KMS-11 (cell line): ENCODE measurements at regions not wholly inside any gene's neighbourhood (a gene's known extent, or its start where the extent isn't known, plus 50 kb on each side); places are given as distances from the start of the nearest gene placed in this dataset.

Experiments
- H2AFZ ChIP-seq: fragments of 200-600 bp; sonication (generic); 2 replicates; pipeline ENCODE4 v1.6.1; 2016; ENCODE audit warnings: antibody characterized with exemption, mixed run types, low read depth
- H3K27ac ChIP-seq: fragments of 200-600 bp; sonication (generic); 2 replicates; pipeline ENCODE4 v1.6.1; 2016; ENCODE audit warnings: mild to moderate bottlenecking, mixed run types
- H3K27me3 ChIP-seq: fragments of 200-600 bp; sonication (generic); 2 replicates; pipeline ENCODE4 v1.6.1; 2017; ENCODE audit warnings: mild to moderate bottlenecking, low read depth, mixed run types, moderate library complexity; ENCODE audit not compliant: insufficient read depth
- H3K36me3 ChIP-seq: fragments of 200-600 bp; sonication (generic); 2 replicates; pipeline ENCODE4 v1.6.1; 2017; ENCODE audit warnings: mild to moderate bottlenecking, mixed run types; ENCODE audit not compliant: insufficient read depth
- H3K4me1 ChIP-seq: fragments of 200-600 bp; sonication (generic); 2 replicates; pipeline ENCODE4 v1.6.1; 2016; ENCODE audit warnings: mild to moderate bottlenecking, low read depth, mixed run types; ENCODE audit not compliant: poor library complexity, severe bottlenecking
- H3K4me2 ChIP-seq: fragments of 200-600 bp; sonication (generic); 2 replicates; pipeline ENCODE4 v1.7.0; 2016; ENCODE audit warnings: mild to moderate bottlenecking, mixed run types
- H3K4me3 ChIP-seq: fragments of 200-600 bp; sonication (generic); IDR thresholded peaks from 2 replicates; pipeline ENCODE4 v1.6.1; 2017; ENCODE audit warnings: low read depth, low read length, mixed read lengths; ENCODE audit not compliant: insufficient read depth
- H3K79me2 ChIP-seq: fragments of 200-600 bp; sonication (generic); 2 replicates; pipeline ENCODE4 v1.6.1; 2016; ENCODE audit warnings: low read depth, mixed run types; ENCODE audit not compliant: insufficient read depth
- H3K9ac ChIP-seq: fragments of 200-600 bp; sonication (generic); 2 replicates; pipeline ENCODE4 v1.6.1; 2016; ENCODE audit warnings: mild to moderate bottlenecking, mixed run types
- H4K20me1 ChIP-seq: fragments of 200-600 bp; sonication (generic); 2 replicates; pipeline ENCODE4 v1.6.1; 2016; ENCODE audit warnings: mild to moderate bottlenecking, mixed run types; ENCODE audit not compliant: insufficient read depth
- TF ChIP-seq, protein P1 (sequence below): fragments of 200-600 bp; sonication (generic); conservative IDR thresholded peaks from 2 replicates; pipeline ENCODE4 v1.6.1; 2017; ENCODE audit warnings: low read depth, mild to moderate bottlenecking, antibody characterized with exemption, low read length, moderate library complexity, mixed read lengths

DNA sequence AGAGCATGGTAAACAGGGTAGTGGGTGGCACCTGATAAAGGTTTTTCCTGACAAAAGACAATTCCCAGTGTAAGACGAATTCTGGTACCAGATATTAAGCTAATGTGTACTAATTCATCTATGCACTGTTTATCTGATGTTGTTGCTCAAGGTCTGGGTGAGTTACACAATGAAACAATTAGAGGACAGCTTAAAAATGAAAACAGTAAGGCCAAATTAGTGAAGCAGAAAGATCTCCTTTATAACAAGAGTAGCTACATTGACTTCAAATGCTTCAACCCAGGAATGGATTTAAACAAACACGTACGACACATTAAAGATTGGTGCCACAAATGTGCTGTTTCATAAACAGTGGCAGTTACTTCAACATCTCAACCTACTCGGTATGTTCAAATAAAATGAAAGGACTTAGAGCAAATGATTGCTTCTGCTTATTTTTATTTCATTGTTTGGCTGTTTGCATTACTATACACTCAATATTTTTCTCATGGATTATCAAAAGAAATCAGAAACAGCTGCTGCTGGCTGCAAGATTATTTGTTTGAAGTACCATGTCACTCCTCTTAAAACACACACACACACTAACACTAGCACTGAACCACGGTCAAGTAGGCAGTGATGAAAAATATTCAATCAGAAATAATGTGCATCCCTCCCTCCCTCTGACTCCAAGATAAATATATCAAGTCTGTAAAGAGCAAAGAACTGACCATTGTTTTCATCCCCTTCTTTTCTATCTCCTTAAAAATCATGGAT, 94.4 kb upstream of the RND3 start:
- no peak overlapping the region for H3K4me2 ChIP-seq
- no peak overlapping the region for H3K27ac ChIP-seq
- H3K79me2 ChIP-seq, result no peaks in the 10 kb centered on the region
- H2AFZ ChIP-seq, result no peak overlapping the region
- no peaks in the 10 kb centered on the region for H3K27me3 ChIP-seq
- TF ChIP-seq, protein P1, sequence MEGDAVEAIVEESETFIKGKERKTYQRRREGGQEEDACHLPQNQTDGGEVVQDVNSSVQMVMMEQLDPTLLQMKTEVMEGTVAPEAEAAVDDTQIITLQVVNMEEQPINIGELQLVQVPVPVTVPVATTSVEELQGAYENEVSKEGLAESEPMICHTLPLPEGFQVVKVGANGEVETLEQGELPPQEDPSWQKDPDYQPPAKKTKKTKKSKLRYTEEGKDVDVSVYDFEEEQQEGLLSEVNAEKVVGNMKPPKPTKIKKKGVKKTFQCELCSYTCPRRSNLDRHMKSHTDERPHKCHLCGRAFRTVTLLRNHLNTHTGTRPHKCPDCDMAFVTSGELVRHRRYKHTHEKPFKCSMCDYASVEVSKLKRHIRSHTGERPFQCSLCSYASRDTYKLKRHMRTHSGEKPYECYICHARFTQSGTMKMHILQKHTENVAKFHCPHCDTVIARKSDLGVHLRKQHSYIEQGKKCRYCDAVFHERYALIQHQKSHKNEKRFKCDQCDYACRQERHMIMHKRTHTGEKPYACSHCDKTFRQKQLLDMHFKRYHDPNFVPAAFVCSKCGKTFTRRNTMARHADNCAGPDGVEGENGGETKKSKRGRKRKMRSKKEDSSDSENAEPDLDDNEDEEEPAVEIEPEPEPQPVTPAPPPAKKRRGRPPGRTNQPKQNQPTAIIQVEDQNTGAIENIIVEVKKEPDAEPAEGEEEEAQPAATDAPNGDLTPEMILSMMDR, result no peak
- H3K4me1 ChIP-seq, result no peaks in the 10 kb centered on the region
- no peak overlapping the region for H3K4me3 ChIP-seq
- H3K36me3 ChIP-seq, result no peaks in the 10 kb centered on the region
- H3K9ac ChIP-seq, result no peak overlapping the region
- no peaks in the 10 kb centered on the region for H4K20me1 ChIP-seq

DNA sequence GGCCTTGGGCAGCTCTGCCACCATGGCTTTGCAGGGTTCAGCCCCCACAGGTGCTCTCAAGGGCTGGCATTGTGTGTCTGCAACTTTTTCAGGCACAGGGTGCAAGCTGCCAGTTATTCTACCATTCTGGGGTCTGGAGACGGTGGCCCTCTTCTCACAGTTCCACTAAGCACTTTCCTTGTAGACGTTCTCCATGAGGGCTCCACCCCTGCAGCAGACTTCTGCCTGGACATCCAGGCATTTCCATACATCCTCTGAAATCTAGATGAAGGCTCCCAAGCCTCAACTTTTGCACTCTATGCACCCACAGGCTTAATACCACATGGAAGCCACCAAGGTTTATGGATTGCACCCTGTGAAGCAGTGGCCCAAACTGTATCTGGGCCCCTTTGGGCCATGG, 91.0 kb upstream of the RND3 start:
- Histone ChIP-seq H3K4me3 (no peak overlapping the region), H3K36me3 (no peaks in the 10 kb centered on the region), H3K4me2 (no peak overlapping the region)

DNA sequence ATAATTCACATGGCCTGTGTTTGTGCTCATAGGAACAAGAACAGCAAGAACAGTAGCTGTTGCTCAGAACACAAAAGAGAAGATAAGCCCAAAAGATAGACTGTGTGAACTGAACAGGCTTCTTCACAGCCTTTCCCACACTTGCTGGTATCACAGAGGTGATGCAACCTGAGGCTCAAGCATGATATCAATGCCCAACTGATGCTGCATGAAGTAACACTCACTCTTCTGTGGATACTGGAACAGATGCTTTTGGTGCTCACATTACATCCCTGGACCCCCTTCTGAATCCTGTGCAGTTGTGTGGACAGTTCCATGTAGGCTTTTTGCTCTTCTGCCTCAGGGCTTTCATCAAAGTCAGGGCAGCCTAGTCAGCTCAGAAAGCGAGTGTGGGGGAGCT, 88.4 kb upstream of the RND3 start:
- H2AFZ ChIP-seq, result no peak overlapping the region

More for the DNA sequence above, 91.0 kb upstream of the RND3 start:
- H3K4me1 ChIP-seq, result no peaks in the 10 kb centered on the region
- no peak overlapping the region for H3K27ac ChIP-seq
- H3K27me3 ChIP-seq, result no peaks in the 10 kb centered on the region
- no peak overlapping the region for H3K9ac ChIP-seq
- H2AFZ ChIP-seq, result no peak overlapping the region
- H4K20me1 ChIP-seq, result no peaks in the 10 kb centered on the region
- TF ChIP-seq, protein P1, result no peak
- no peaks in the 10 kb centered on the region for H3K79me2 ChIP-seq

GRCh38 chr2:150572961-150573395, 85.5 kb upstream of the RND3 start:
- Histone ChIP-seq H3K4me1 (no peaks in the 10 kb centered on the region), H3K27ac (no peak overlapping the region), H3K79me2 (no peaks in the 10 kb centered on the region), H3K9ac (no peak overlapping the region), H4K20me1 (no peaks in the 10 kb centered on the region), H2AFZ (no peak overlapping the region), H3K4me3 (no peak overlapping the region), H3K36me3 (no peaks in the 10 kb centered on the region), H3K4me2 (no peak overlapping the region), H3K27me3 (no peaks in the 10 kb centered on the region)
- TF ChIP-seq, protein P1, result no peak

More for the DNA sequence above, 88.4 kb upstream of the RND3 start:
- Histone ChIP-seq H3K4me1 (no peaks in the 10 kb centered on the region), H3K36me3 (no peaks in the 10 kb centered on the region), H3K79me2 (no peaks in the 10 kb centered on the region), H3K4me3 (no peak overlapping the region), H3K27me3 (no peaks in the 10 kb centered on the region), H3K27ac (no peak overlapping the region), H3K4me2 (no peak overlapping the region), H4K20me1 (no peaks in the 10 kb centered on the region), H3K9ac (no peak overlapping the region)
- TF ChIP-seq, protein P1, result no peak
